Heart right ventricle (tissue), 16 donors: ENCODE measurements at regions not wholly inside any gene's neighbourhood (a gene's known extent, or its start where the extent isn't known, plus 50 kb on each side); places are given as distances from the start of the nearest gene placed in this dataset.

ENCODE experiments used
- ATAC-seq, 8 donors: fragments of 200-7000 bp; cut with Tn5 transposase; one replicate each; pipeline ENCODE4 v1.9.1; 2020; ENCODE audit warnings: mild to moderate bottlenecking in 8 of 8, moderate library complexity in 8 of 8, moderate number of reproducible peaks in 1 of 8
- DNase-seq, 2 donors: peaks; one replicate each; pipeline ENCODE4 v3.0.0-alpha.2; 2020
- H3K27ac ChIP-seq, 10 donors: fragments of 200-600 bp; sonication (generic) in 2 of 10; one replicate each; pipeline versions ENCODE4 v1.5.0 to v1.8.0; 2020 to 2022; ENCODE audit warnings: mild to moderate bottlenecking in 3 of 10
- H3K27me3 ChIP-seq, 7 donors: fragments of 200-600 bp; one replicate each; pipeline ENCODE4 v1.8.0; 2021 to 2022; ENCODE audit warnings: mild to moderate bottlenecking in 2 of 7
- H3K36me3 ChIP-seq, 9 donors: fragments of 200-600 bp; sonication (generic) in 1 of 9; one replicate each; pipeline versions ENCODE4 v1.5.0 to v1.8.0; 2020 to 2022; ENCODE audit warnings: mild to moderate bottlenecking in 2 of 9
- H3K4me1 ChIP-seq, 9 donors: fragments of 200-600 bp; sonication (generic) in 1 of 9; one replicate each; pipeline versions ENCODE4 v1.5.0 to v1.8.0; 2020 to 2022; ENCODE audit warnings: mild to moderate bottlenecking in 4 of 9
- H3K4me3 ChIP-seq, 10 donors: fragments of 200-600 bp; sonication (generic) in 2 of 10; one replicate each; pipeline versions ENCODE4 v1.5.0 to v1.8.0; 2020 to 2022; ENCODE audit warnings: mild to moderate bottlenecking in 7 of 10, moderate library complexity in 2 of 10
- H3K9me3 ChIP-seq, 11 donors: fragments of 200-600 bp in 10 of 11; sonication (generic) in 2 of 11; one replicate each; pipeline versions ENCODE4 v1.5.0 to v1.8.0; 2013 to 2022; ENCODE audit warnings: mild to moderate bottlenecking in 2 of 11, control low read depth in 1 of 11, moderate library complexity in 1 of 11
- CTCF ChIP-seq, 9 donors: fragments of 200-600 bp; sonication (generic) in 2 of 9; IDR thresholded peaks; one replicate each; pipeline versions ENCODE4 v1.5.0 to v1.8.0; 2021 to 2022; ENCODE audit warnings: antibody characterized with exemption in 9 of 9, mild to moderate bottlenecking in 5 of 9, moderate library complexity in 1 of 9
- WGBS, 2 donors: extraction: QIAGEN DNeasy Blood & Tissue Kit; methylation state at CpG; one replicate each; pipeline ENCODE4 v1.1.7; 2013; ENCODE audit warnings: inconsistent platforms in 1 of 2; 5-methylcytosine and 5-hydroxymethylcytosine counted together
- intact Hi-C, 10 donors: fragments of 100-400 bp; cut with DNase I; formaldehyde crosslinking; loops; one replicate each; pipeline versions ENCODE4 v1.11.1 to v1.14.2; 2022
- donor health status: Arrhythmogenic right ventricular cardiomyopathy.
- donor health status: ischemic (EF 13 %, LVEDD 7.1; RV severe dilation, severe dysfunction).
- donor health status: healthy with polysubstance abuse.
- donor health status: DM: no; HTN: yes; CAD: no.
- donor health status: DM: no; HTN: no; CAD: no.
- donor health status: ischemic (EF 25% LVEDD 6.9; RV normal size, moderate dysfunction).
- donor health status: ischemic (EF 25% LVEDD 5.7; RV mildly dilated, moderate dysfunction).
- donor health status: healthy.
- donor health status: DM: yes; HTN: yes; CAD: no.
- donor health status: Ischemic cardiomyopathy.
- donor health status: ischemic (EF 35%, LVEDD 5.7; RV mildly dilated, moderate dysfunction).
- donor health status: nonischemic (EF 11% LVEDD 7.7; RV severe dilation, severe dysfunction).
- donor health status: DM: yes; HTN: yes; CAD: no.
- donor health status: PGD.
- donor health status: ischemic (EF 29% LVEDD 5.4; RV normal size, mild dysfunction).
- donor health status: nonischemic (EF 23%, LVEDD 6.1; RV moderate dilation, normal function).

- Histone ChIP-seq H3K4me3 (no peak overlapping the region), H3K4me1 (no peaks in the 10 kb centered on the region), H3K27ac (no peak overlapping the region), H3K36me3 (no peaks in the 10 kb centered on the region), H3K27me3 (no peaks in the 10 kb centered on the region), H3K9me3 (peaks cover 0 to 10% (median 0%) of the 10 kb centered on the region in 11 donors)
- DNase-seq (no peak), ATAC-seq (no peak)
- TF ChIP-seq CTCF (IDR thresholded peaks at IDR 0.05), result no peak
- WGBS, 2 donors, result 57 to 62% methylated on average over 7 of the region's 7 CpGs
- intact Hi-C loops, result no loop called here
Measured at GRCh38 chr6:15854826-15855710, 192.2 kb upstream of the DTNBP1 start.

GRCh38 chr6:15854378-15854777 lies 191.6 kb upstream of the DTNBP1 start:
- no peaks in the 10 kb centered on the region for H3K36me3 ChIP-seq
- H3K27me3 ChIP-seq, result no peaks in the 10 kb centered on the region
- DNase-seq, result no peak
- no peaks in the 10 kb centered on the region for H3K4me1 ChIP-seq
- no peak overlapping the region for H3K4me3 ChIP-seq
- no peak for TF ChIP-seq CTCF (IDR thresholded peaks at IDR 0.05)
- no peak overlapping the region for H3K27ac ChIP-seq
- 95 to 97% methylated on average over 1 of the region's 1 CpG for WGBS, 2 donors
- intact Hi-C loops, result no loop called here
- ATAC-seq, result no peak
- peaks cover 0 to 10% (median 0%) of the 10 kb centered on the region in 11 donors for H3K9me3 ChIP-seq

GRCh38 chr6:15853259-15853658 lies 190.4 kb upstream of the DTNBP1 start:
- DNase-seq, result no peak
- Histone ChIP-seq H3K27me3 (no peaks in the 10 kb centered on the region), H3K27ac (no peak overlapping the region), H3K9me3 (peaks cover 0 to 10% (median 0%) of the 10 kb centered on the region in 11 donors), H3K4me3 (no peak overlapping the region), H3K4me1 (no peaks in the 10 kb centered on the region), H3K36me3 (no peaks in the 10 kb centered on the region)
- WGBS, 2 donors, result 98 to 100% methylated on average over 1 of the region's 1 CpG
- intact Hi-C loops, result no loop called here
- no peak for ATAC-seq
- no peak for TF ChIP-seq CTCF (IDR thresholded peaks at IDR 0.05)

- 61 to 63% methylated on average over 2 of the region's 2 CpGs for WGBS, 2 donors
- no peak for TF ChIP-seq CTCF (IDR thresholded peaks at IDR 0.05)
- no peak overlapping the region for H3K4me3 ChIP-seq
- DNase-seq (no peak), ATAC-seq (no peak)
- H3K27me3 ChIP-seq, result no peaks in the 10 kb centered on the region
- intact Hi-C loops, result no loop called here
- no peaks in the 10 kb centered on the region for H3K4me1 ChIP-seq
- no peaks in the 10 kb centered on the region for H3K36me3 ChIP-seq
- peaks cover 0 to 10% (median 0%) of the 10 kb centered on the region in 11 donors for H3K9me3 ChIP-seq
- no peak overlapping the region for H3K27ac ChIP-seq
Measured at GRCh38 chr6:15852289-15852688, 189.5 kb upstream of the DTNBP1 start.
